H9 (cell line): ENCODE measurements at regions not wholly inside any gene's neighbourhood (a gene's known extent, or its start where the extent isn't known, plus 50 kb on each side); places are given as distances from the start of the nearest gene placed in this dataset.

ENCODE experiments used
- DNase-seq: peaks from one replicate; pipeline ENCODE4 v3.0.0-alpha.2; 2017
- H2AFZ ChIP-seq: one replicate; pipeline ENCODE4 v1.6.1; 2013; ENCODE audit warnings: mild to moderate bottlenecking, low read length, control low read depth, moderate library complexity
- H2AK5ac ChIP-seq: 2 replicates; pipeline ENCODE4 v1.6.1; 2013; ENCODE audit warnings: low read length, control low read depth, mixed read lengths; ENCODE audit not compliant: insufficient read length
- H2BK120ac ChIP-seq: one replicate; pipeline ENCODE4 v1.6.1; 2013; ENCODE audit warnings: low read depth, mild to moderate bottlenecking, low read length, control low read depth, inconsistent platforms; ENCODE audit not compliant: poor library complexity, severe bottlenecking
- H2BK12ac ChIP-seq: 2 replicates; pipeline ENCODE4 v1.6.1; 2013; ENCODE audit warnings: low read length, control low read depth, mixed read lengths, low read depth; ENCODE audit not compliant: insufficient read length
- H2BK15ac ChIP-seq: 2 replicates; pipeline ENCODE4 v1.6.1; 2013; ENCODE audit warnings: low read depth, low read length, control low read depth
- H2BK20ac ChIP-seq: one replicate; pipeline ENCODE4 v1.6.1; 2013; ENCODE audit warnings: low read depth, mild to moderate bottlenecking, low read length, control low read depth, inconsistent platforms; ENCODE audit not compliant: poor library complexity, severe bottlenecking
- H2BK5ac ChIP-seq: 2 replicates; pipeline ENCODE4 v1.6.1; 2013; ENCODE audit warnings: low read length, control low read depth, mixed read lengths; ENCODE audit not compliant: insufficient read length
- H3K14ac ChIP-seq: 2 replicates; pipeline ENCODE4 v1.6.1; 2013; ENCODE audit warnings: low read length, control low read depth; ENCODE audit not compliant: insufficient read depth
- H3K18ac ChIP-seq: 2 replicates; pipeline ENCODE4 v1.6.1; 2013; ENCODE audit warnings: low read depth, mild to moderate bottlenecking, mixed read lengths, low read length, control low read depth; ENCODE audit not compliant: insufficient read length
- H3K23ac ChIP-seq: 2 replicates; pipeline ENCODE4 v1.6.1; 2013; ENCODE audit warnings: low read length, control low read depth, mixed read lengths, low read depth; ENCODE audit not compliant: insufficient read length
- H3K23me2 ChIP-seq: 2 replicates; pipeline ENCODE4 v1.6.1; 2013; ENCODE audit warnings: low read depth, mild to moderate bottlenecking, mixed read lengths, low read length, control low read depth; ENCODE audit not compliant: insufficient read length, poor library complexity, severe bottlenecking
- H3K27ac ChIP-seq: 2 replicates; pipeline ENCODE4 v1.5.1; 2013; ENCODE audit warnings: low read length, control low read depth, mixed read lengths, low read depth; ENCODE audit not compliant: insufficient read length
- H3K27me3 ChIP-seq: 2 replicates; pipeline ENCODE4 v1.6.1; 2013; ENCODE audit warnings: low read length, control low read depth, inconsistent platforms; ENCODE audit not compliant: insufficient read depth
- H3K4ac ChIP-seq: 2 replicates; pipeline ENCODE4 v1.6.1; 2013; ENCODE audit warnings: low read depth, mild to moderate bottlenecking, control low read depth, inconsistent platforms, low read length, moderate library complexity
- H3K4me1 ChIP-seq: 2 replicates; pipeline ENCODE4 v1.6.1; 2013; ENCODE audit warnings: low read length, control low read depth, inconsistent platforms; ENCODE audit not compliant: insufficient read depth
- H3K4me2 ChIP-seq: 2 replicates; pipeline ENCODE4 v1.6.1; 2013; ENCODE audit warnings: low read length, control low read depth, mixed read lengths; ENCODE audit not compliant: insufficient read length, insufficient read depth
- H3K56ac ChIP-seq: 2 replicates; pipeline ENCODE4 v1.6.1; 2013; ENCODE audit warnings: low read depth, mild to moderate bottlenecking, mixed read lengths, low read length, control low read depth; ENCODE audit not compliant: insufficient read length
- H3K79me1 ChIP-seq: 2 replicates; pipeline ENCODE4 v1.6.1; 2013; ENCODE audit warnings: low read depth, mild to moderate bottlenecking, moderate library complexity, low read length, control low read depth, inconsistent platforms; ENCODE audit not compliant: insufficient read depth, poor library complexity, severe bottlenecking
- H3K79me2 ChIP-seq: 2 replicates; pipeline ENCODE4 v1.6.1; 2013; ENCODE audit warnings: low read length, control low read depth, inconsistent platforms; ENCODE audit not compliant: insufficient read depth
- H3K9ac ChIP-seq: 2 replicates; pipeline ENCODE4 v1.6.1; 2013; ENCODE audit warnings: low read length, control low read depth, mixed read lengths; ENCODE audit not compliant: insufficient read length; ENCODE audit errors: extremely low read depth
- H3K9me3 ChIP-seq: one replicate; pipeline ENCODE4 v1.6.1; 2013; ENCODE audit warnings: low read depth, low read length, inconsistent platforms; ENCODE audit not compliant: control insufficient read depth
- H3T11ph ChIP-seq: one replicate; pipeline ENCODE4 v1.6.1; 2013; ENCODE audit warnings: mild to moderate bottlenecking, low read length, control low read depth, inconsistent platforms
- H4K20me1 ChIP-seq: one replicate; pipeline ENCODE4 v1.6.1; 2013; ENCODE audit not compliant: control insufficient read depth, insufficient read length, insufficient read depth
- H4K5ac ChIP-seq: 2 replicates; pipeline ENCODE4 v1.6.1; 2013; ENCODE audit warnings: low read depth, mild to moderate bottlenecking, mixed read lengths, low read length, control low read depth; ENCODE audit not compliant: insufficient read length
- H4K8ac ChIP-seq: replicated peaks from 2 replicates; pipeline ENCODE4 v1.6.1; 2013; ENCODE audit warnings: low read length, control low read depth, mixed read lengths, low read depth; ENCODE audit not compliant: insufficient read length
- H4K91ac ChIP-seq: 2 replicates; pipeline ENCODE4 v1.6.1; 2013; ENCODE audit warnings: low read depth, mild to moderate bottlenecking, moderate library complexity, mixed read lengths, low read length, control low read depth; ENCODE audit not compliant: insufficient read length
- H3K27ac Mint-ChIP-seq, 3 experiments: 2 replicates in 2 of 3; 3 replicates in 1 of 3; pipeline ENCODE4 v1.8.0; 2020 to 2021; ENCODE audit warnings: mixed read lengths in 3 of 3, mild to moderate bottlenecking in 1 of 3, moderate library complexity in 1 of 3
- H3K27me3 Mint-ChIP-seq: 2 replicates; pipeline ENCODE4 v1.8.0; 2021; ENCODE audit warnings: low read depth, mild to moderate bottlenecking, moderate library complexity, mixed read lengths
- H3K36me3 Mint-ChIP-seq, 3 experiments: 2 replicates in 2 of 3; 3 replicates in 1 of 3; pipeline ENCODE4 v1.8.0; 2020 to 2021; ENCODE audit warnings: low read depth in 3 of 3, mixed read lengths in 3 of 3; ENCODE audit not compliant: insufficient read depth in 1 of 3
- H3K4me1 Mint-ChIP-seq, 2 experiments: 2 replicates each; pipeline ENCODE4 v1.8.0; 2020; ENCODE audit warnings: mixed read lengths in 2 of 2
- H3K4me3 Mint-ChIP-seq, 2 experiments: 2 replicates in 1 of 2; 3 replicates in 1 of 2; pipeline ENCODE4 v1.8.0; 2020 to 2021; ENCODE audit warnings: mild to moderate bottlenecking in 2 of 2, mixed read lengths in 2 of 2, moderate library complexity in 1 of 2
- H3K9me3 Mint-ChIP-seq, 2 experiments: 2 replicates in 1 of 2; 3 replicates in 1 of 2; pipeline ENCODE4 v1.8.0; 2020; ENCODE audit warnings: mild to moderate bottlenecking in 2 of 2, mixed read lengths in 2 of 2, moderate library complexity in 1 of 2
- CTCF ChIP-seq: fragments of 200-600 bp; sonication (generic); conservative IDR thresholded peaks from 3 replicates; pipeline ENCODE4 v1.8.0; 2021; ENCODE audit warnings: antibody characterized with exemption, mild to moderate bottlenecking
- WGBS: extraction: QIAGEN DNeasy Blood & Tissue Kit; methylation state at CpG from one replicate; pipeline ENCODE4 v1.1.7; 2013; ENCODE audit warnings: missing lambda C conversion rate, low lambda C conversion rate, mixed read lengths; ENCODE audit not compliant: insufficient read length; ENCODE audit errors: extremely low coverage; 5-methylcytosine and 5-hydroxymethylcytosine counted together

DNA sequence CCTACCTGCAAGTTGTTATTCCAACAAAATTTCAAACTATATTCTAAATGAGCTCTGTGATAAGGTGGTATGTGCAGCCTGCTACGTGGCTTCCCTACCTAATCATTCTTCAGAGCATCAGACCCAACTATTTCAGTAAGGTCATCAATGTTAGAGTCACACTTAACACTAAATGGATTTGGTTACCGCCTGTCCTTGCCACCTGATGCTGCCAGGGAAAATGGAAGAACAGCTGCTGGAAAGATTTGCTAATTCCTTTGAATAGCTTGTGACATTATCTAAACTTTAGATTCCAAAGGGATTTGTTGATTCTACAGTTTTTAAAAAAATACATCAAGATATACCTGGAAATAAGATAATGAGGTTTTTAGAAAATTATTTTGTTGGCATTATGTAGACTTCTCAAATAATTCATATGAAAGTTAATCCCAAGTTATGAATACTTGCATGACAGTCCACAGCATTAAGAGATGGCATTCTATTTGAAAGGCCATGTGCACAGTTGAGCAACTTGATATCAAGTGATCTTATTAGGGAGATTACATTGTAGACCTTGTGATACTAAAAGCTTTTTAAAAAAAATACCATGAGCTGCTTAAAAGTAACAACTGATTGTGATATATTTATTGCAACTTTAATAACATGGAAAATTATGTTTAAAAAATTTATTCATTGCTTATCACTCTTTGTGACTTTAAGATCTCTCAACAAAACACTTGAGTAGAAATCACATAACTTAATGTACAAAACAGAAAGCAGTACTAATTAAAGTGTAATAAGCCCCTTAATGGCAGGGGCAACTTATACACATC is 98.3 kb upstream of the UGP2 start:
- no peak for DNase-seq
- H2BK20ac ChIP-seq, result no peak overlapping the region
- no peaks in the 10 kb centered on the region for H3K9me3 ChIP-seq
- no peaks in the 10 kb centered on the region for H3K27me3 ChIP-seq
- H3K36me3 Mint-ChIP-seq, result peaks cover 0 to 3% (median 0%) of the 10 kb centered on the region in 3 experiments; a peak in 2 of 7 replicates
- H3T11ph ChIP-seq, result no peak overlapping the region
- no peak overlapping the region for H3K14ac ChIP-seq
- peaks cover 40 to 46% of the 10 kb centered on the region in 2 experiments for H3K4me1 Mint-ChIP-seq
- H3K4ac ChIP-seq, result no peak overlapping the region
- no peak overlapping the region for H2AK5ac ChIP-seq
- H2BK120ac ChIP-seq, result no peak overlapping the region
- no peak overlapping the region for H3K27ac Mint-ChIP-seq
- no peak overlapping the region for H3K9ac ChIP-seq
- H3K27ac ChIP-seq, result no peak overlapping the region
- H3K4me1 ChIP-seq, result peaks cover 6% of the 10 kb centered on the region; the same call in 1 of the 2 replicates
- H4K20me1 ChIP-seq, result no peaks in the 10 kb centered on the region
- no peak overlapping the region for H3K56ac ChIP-seq
- H2BK15ac ChIP-seq, result no peak overlapping the region
- H2BK5ac ChIP-seq, result no peak overlapping the region
- no peak overlapping the region for H3K4me3 Mint-ChIP-seq
- no peak overlapping the region for H4K5ac ChIP-seq
- WGBS, result no CpG with 5 or more reads among the region's 2 CpGs
- no peak overlapping the region for H3K18ac ChIP-seq
- H3K27me3 Mint-ChIP-seq, result no peaks in the 10 kb centered on the region; the same call in 1 of the 2 replicates
- no peaks in the 10 kb centered on the region for H3K79me2 ChIP-seq
- no peaks in the 10 kb centered on the region for H3K79me1 ChIP-seq
- no peak for TF ChIP-seq CTCF
- no peaks in the 10 kb centered on the region for H3K23me2 ChIP-seq
- H4K8ac ChIP-seq, result no peak overlapping the region
- no peak overlapping the region for H4K91ac ChIP-seq
- no peak overlapping the region for H2AFZ ChIP-seq
- H3K9me3 Mint-ChIP-seq, result peaks cover 0 to 10% of the 10 kb centered on the region in 2 experiments; a peak in 3 of 5 replicates
- no peak overlapping the region for H2BK12ac ChIP-seq
- no peak overlapping the region for H3K4me2 ChIP-seq
- no peak overlapping the region for H3K23ac ChIP-seq
